AG09309 (cell line): ENCODE measurements at regions not wholly inside any gene's neighbourhood (a gene's known extent, or its start where the extent isn't known, plus 50 kb on each side); places are given as distances from the start of the nearest gene placed in this dataset.

ENCODE experiments used
- DNase-seq: peaks from one replicate; pipeline ENCODE4 v3.0.0-alpha.2; 2010; ENCODE audit warnings: low read depth
- H3K4me3 ChIP-seq: 2 replicates; pipeline ENCODE4 v1.5.1; 2011; ENCODE audit warnings: mild to moderate bottlenecking, low read depth, low read length, moderate library complexity; ENCODE audit not compliant: control insufficient read depth
- TF ChIP-seq, protein P1 (sequence below): IDR thresholded peaks from 2 replicates; pipeline ENCODE4 v1.5.1; 2011; ENCODE audit warnings: mild to moderate bottlenecking, low read depth, low read length, inconsistent platforms; ENCODE audit not compliant: insufficient read depth, control insufficient read depth; ENCODE audit errors: missing control alignments

DNA sequence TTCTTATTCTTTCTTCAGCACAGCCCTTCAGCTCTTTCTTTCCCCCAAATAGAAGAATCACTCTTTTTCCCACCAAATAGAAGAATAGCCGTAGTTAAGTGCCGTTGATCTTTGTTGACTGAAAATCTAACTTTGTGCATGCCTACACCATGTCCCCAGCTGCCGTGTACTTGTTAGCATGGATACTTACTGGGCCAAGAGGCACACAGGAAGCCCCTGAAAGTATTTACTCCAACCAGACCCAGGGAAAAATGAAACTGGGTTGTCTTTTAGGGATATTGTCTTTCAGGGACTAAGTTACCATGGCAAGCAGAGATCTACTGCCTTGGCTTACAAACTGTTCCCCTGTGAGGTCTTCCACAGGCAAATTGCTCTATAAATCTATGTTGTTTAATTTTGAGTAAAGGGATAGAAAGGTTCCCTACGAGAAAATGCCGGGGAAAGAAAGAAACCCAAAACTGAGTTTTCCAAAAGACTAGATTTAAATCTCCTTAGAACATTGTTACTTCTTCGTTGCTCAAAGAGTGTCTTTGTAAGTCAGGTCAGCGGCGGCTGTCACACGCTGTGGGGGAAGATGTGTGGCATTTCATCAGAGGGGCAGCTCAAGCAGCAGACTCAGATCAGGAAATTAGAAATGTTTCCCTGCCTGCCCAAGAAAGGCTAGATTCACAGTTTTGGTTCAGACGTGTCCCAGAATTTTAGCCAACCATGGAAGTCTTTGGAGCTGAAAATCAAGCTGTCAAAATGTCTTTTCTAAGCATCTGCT, 152.7 kb upstream of the PRNP start:
- TF ChIP-seq, protein P1, sequence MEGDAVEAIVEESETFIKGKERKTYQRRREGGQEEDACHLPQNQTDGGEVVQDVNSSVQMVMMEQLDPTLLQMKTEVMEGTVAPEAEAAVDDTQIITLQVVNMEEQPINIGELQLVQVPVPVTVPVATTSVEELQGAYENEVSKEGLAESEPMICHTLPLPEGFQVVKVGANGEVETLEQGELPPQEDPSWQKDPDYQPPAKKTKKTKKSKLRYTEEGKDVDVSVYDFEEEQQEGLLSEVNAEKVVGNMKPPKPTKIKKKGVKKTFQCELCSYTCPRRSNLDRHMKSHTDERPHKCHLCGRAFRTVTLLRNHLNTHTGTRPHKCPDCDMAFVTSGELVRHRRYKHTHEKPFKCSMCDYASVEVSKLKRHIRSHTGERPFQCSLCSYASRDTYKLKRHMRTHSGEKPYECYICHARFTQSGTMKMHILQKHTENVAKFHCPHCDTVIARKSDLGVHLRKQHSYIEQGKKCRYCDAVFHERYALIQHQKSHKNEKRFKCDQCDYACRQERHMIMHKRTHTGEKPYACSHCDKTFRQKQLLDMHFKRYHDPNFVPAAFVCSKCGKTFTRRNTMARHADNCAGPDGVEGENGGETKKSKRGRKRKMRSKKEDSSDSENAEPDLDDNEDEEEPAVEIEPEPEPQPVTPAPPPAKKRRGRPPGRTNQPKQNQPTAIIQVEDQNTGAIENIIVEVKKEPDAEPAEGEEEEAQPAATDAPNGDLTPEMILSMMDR: no peak
- no peak for DNase-seq

DNA sequence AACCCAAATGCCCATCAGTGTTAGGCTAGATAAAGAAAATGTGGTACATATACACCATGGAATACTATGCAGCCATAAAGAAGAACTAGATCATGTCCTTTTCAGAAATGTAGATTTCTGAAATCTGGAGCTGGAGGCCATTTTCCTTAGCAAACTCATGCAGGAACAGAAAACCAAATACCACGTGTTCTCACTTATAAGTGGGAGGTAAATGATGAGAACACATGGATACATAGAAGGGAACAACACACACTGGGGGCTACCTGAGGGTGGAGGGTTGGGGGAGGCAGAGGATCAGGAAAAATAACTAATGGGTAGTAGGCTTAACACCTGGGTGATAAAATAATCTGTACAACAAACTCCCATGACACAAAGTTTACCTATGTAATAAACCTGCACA, 153.5 kb upstream of the PRNP start:
- H3K4me3 ChIP-seq: no peak overlapping the region
- TF ChIP-seq, protein P1: no peak
- DNase-seq: no peak

More for the DNA sequence above, 152.7 kb upstream of the PRNP start:
- no peak overlapping the region for H3K4me3 ChIP-seq

DNA sequence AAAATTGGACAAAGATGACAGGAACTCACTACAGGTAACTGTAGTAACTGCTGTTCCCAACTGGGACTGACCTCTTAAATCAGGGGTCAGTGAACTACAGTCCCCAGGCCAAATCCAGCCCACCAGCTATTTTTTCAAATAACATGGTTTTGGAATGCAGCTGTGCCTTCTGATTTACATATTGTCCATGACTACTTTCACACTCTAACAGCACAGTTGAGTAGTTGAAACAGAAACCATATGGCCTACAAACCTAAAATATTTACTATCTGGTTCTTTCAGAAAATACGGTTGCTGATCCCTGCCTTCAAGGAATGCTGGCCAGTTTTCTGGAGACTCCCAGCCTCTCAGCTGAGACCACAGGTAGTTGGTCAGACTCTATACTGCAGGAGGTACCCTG, 161.5 kb upstream of the PRNP start:
- DNase-seq: no peak
- TF ChIP-seq, protein P1: no peak
- no peak overlapping the region for H3K4me3 ChIP-seq

DNA sequence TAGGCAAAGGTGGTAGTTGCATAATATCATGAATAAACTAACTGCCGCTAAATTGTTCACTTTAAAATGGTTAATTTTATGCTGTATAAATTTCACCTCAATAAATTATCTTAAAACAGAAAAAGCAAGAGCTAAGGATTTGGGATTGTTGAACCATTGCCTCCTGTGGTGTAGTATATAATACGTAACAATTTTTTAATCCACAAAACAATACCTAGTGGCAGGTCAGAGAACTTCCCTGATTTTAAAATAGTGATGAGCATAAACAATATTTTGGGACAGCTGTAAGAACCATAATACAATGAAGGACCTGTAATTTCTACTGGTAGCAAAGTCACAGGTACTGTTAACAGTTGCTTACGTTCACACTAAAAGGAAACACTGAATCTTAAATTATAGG, 161.9 kb upstream of the PRNP start:
- TF ChIP-seq, protein P1: no peak
- H3K4me3 ChIP-seq: no peak overlapping the region
- DNase-seq: no peak

DNA sequence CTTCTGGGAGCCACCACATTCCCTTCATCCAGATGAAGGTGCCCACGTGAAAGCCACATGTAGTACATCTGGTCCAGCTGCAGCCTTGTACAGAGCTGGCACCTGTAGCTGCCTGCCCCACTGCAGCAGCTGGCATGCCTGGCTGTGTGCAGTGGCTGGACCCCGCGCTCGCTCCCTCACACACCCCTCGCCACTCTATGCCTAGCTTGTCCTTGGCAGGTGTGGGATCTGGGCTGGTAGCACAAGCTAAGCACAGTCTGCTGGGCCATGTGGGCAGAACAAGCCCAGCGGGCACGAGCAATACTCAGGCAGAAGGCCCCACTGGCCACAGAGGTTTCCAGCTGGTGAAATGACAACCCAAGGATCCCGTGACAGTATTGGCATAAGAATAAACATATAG, 163.9 kb upstream of the PRNP start:
- TF ChIP-seq, protein P1: no peak
- no peak overlapping the region for H3K4me3 ChIP-seq
- no peak for DNase-seq

DNA sequence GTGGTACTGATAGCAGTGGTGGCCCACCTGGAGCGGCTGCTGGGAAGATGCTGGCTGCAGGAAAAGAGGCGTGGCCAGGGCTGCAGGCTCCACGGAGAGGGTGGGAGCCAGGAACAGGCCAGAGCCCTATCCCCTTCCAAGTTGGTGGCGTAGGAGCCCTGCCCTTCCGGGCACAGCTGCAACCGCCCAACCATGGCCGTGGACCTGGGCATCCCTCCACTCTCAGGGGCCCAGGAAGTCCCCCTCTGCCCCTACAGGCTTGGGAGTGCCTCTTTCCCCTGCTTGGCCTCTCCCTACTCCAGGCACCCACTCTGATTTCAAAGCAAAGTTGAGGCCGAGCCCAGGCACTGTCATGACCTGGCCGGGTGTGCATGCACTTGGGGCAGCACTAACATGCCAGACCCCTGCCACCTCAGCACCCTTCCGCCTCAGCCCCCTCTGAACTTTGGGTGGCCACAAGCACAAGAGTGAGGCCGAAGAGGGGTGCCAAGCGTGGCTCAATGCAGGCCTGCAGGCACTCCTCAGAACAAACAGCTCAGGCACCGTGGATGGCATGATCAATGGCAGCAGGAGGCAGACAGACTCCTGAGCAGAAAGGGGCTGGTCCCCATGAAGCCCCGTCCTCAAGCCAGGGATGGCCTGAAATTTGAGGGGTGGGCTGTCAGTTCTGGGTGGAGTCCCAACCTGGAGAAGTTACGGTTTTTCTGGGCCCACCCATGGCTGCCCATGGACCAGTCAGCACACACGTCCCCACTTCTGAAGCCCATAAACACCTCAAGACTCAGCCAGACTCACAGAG, 164.9 kb upstream of the PRNP start:
- TF ChIP-seq, protein P1: no peak
- no peak for DNase-seq
- H3K4me3 ChIP-seq: no peak overlapping the region
